BLaER1 (cell line): ENCODE measurements at regions not wholly inside any gene's neighbourhood (a gene's known extent, or its start where the extent isn't known, plus 50 kb on each side); places are given as distances from the start of the nearest gene placed in this dataset.
"Not testable (repeated sequence)": the region's sequence is repeated elsewhere in the genome, so short reads cannot be mapped to it uniquely, and the experiment has no call there.

Experiments
- H3K27ac ChIP-seq: shearing (Covaris generic); formaldehyde crosslinking; 2 replicates; pipeline ENCODE4 v1.8.1; 2022
- H3K27me3 ChIP-seq: shearing (Covaris generic); formaldehyde crosslinking; 2 replicates; pipeline ENCODE4 v1.8.1; 2022
- H3K36me3 ChIP-seq: shearing (Covaris generic); formaldehyde crosslinking; 2 replicates; pipeline ENCODE4 v1.8.1; 2022
- H3K4me1 ChIP-seq: shearing (Covaris generic); formaldehyde crosslinking; 2 replicates; pipeline ENCODE4 v1.8.1; 2022
- H3K4me2 ChIP-seq: shearing (Covaris generic); formaldehyde crosslinking; 2 replicates; pipeline ENCODE4 v1.8.1; 2022
- H3K4me3 ChIP-seq: shearing (Covaris generic); formaldehyde crosslinking; 2 replicates; pipeline ENCODE4 v1.8.1; 2022
- H3K9ac ChIP-seq: shearing (Covaris generic); formaldehyde crosslinking; 2 replicates; pipeline ENCODE4 v1.8.1; 2022
- H3K9me3 ChIP-seq: shearing (Covaris generic); formaldehyde crosslinking; 2 replicates; pipeline ENCODE4 v1.8.1; 2022
- H4K20me1 ChIP-seq: shearing (Covaris generic); formaldehyde crosslinking; 2 replicates; pipeline ENCODE4 v1.8.1; 2022
- Cebpa-rat ChIP-seq: shearing (Covaris generic); IDR thresholded peaks from 2 replicates; pipeline ENCODE4 v1.8.1; 2022

DNA sequence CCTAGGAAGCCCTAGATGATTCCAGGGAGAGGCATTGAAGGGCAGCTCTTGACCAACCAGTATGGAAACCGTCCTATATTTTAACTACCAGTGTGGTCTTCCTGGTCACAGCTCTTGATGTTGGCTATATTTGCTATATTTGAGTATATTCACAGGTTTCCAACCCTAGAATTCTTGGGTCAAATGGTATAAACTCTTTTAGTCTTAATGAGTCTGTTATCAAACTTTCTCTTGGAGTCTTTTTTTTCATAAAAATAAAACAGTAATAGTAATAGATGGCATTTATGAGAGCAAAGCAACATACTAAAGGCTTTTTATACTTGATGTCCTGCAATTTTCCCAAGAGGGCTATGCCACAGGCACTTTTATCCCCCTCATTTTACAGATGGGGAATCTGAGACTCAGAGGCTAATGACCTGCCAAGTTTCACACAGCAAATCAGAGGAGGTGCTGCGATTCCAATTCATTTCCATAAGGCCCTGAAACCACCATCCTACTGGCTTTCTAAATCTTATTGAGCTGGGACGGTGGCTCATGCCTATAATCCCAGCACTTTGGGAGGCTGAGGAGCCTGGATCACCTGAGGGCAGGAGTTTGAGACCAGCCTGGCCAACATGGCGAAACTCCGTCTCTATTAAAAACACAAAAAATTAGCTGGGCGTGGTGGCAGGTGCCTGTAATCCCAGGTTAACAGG is 217.2 kb upstream of the ZNF217 start:
- no peak for TF ChIP-seq Cebpa-rat
- Histone ChIP-seq H3K36me3 (no peaks in the 10 kb centered on the region), H3K4me3 (no peak overlapping the region), H3K27ac (no peak overlapping the region), H3K9me3 (no peaks in the 10 kb centered on the region), H3K27me3 (no peaks in the 10 kb centered on the region), H4K20me1 (no peaks in the 10 kb centered on the region), H3K9ac (no peak overlapping the region), H3K4me2 (no peak overlapping the region), H3K4me1 (no peaks in the 10 kb centered on the region)

GRCh38 chr20:53809728-53810365 is 216.2 kb upstream of the ZNF217 start:
- Histone ChIP-seq H3K4me3 (no peak overlapping the region), H3K27ac (no peak overlapping the region), H3K4me2 (no peak overlapping the region), H4K20me1 (no peaks in the 10 kb centered on the region), H3K9me3 (no peaks in the 10 kb centered on the region), H3K27me3 (no peaks in the 10 kb centered on the region), H3K4me1 (no peaks in the 10 kb centered on the region), H3K9ac (no peak overlapping the region), H3K36me3 (no peaks in the 10 kb centered on the region)
- no peak for TF ChIP-seq Cebpa-rat

DNA sequence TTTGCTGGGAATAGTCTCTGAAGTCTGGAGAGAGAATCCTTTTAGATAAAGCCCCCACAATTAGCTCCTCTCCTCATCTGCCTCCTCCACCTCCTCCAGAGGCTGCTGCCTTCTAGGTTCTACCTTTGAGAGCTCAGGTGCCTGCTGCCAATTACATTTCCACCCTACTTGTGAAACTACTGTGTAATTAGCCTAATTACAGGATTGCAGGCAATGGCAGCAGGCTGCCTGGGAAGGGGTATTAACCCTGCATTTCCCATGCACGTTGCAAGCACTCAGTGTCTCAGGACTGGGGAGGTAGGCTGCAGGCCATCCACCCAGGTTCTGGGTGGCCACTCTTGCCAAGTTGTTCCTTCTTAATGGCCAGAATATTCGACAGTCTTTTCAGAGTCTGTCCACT is 215.6 kb upstream of the ZNF217 start:
- H3K27ac ChIP-seq = no peak overlapping the region
- H3K4me3 ChIP-seq = no peak overlapping the region
- H3K27me3 ChIP-seq = no peaks in the 10 kb centered on the region
- H4K20me1 ChIP-seq = no peaks in the 10 kb centered on the region
- TF ChIP-seq Cebpa-rat = no peak
- H3K36me3 ChIP-seq = no peaks in the 10 kb centered on the region
- H3K4me2 ChIP-seq = no peak overlapping the region
- H3K4me1 ChIP-seq = no peaks in the 10 kb centered on the region
- no peak overlapping the region for H3K9ac ChIP-seq
- no peaks in the 10 kb centered on the region for H3K9me3 ChIP-seq

DNA sequence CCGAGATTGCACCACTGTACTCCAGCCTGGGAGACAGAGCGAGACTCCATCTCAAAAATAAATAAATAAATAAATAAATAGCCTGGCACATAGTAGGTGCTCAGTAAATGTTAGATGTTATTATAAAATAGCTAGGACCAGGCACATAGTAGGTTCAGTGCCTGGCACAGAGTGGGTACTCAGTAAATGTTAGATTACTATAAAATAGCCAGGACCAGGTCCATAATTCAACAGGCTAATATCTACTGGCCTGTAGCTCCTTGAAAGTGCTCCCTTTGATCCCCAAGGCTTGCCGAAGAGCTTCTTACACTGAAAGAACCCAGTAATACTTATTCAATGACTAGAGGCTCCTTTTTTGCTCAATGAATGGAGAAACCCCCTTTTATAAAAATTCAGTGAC is 215.1 kb upstream of the ZNF217 start:
- TF ChIP-seq Cebpa-rat = no peak
- no peaks in the 10 kb centered on the region for H4K20me1 ChIP-seq
- no peak overlapping the region for H3K4me3 ChIP-seq
- H3K27ac ChIP-seq = no peak overlapping the region
- no peaks in the 10 kb centered on the region for H3K4me1 ChIP-seq
- H3K9ac ChIP-seq = no peak overlapping the region
- no peak overlapping the region for H3K4me2 ChIP-seq
- no peaks in the 10 kb centered on the region for H3K9me3 ChIP-seq
- H3K36me3 ChIP-seq = no peaks in the 10 kb centered on the region
- no peaks in the 10 kb centered on the region for H3K27me3 ChIP-seq

DNA sequence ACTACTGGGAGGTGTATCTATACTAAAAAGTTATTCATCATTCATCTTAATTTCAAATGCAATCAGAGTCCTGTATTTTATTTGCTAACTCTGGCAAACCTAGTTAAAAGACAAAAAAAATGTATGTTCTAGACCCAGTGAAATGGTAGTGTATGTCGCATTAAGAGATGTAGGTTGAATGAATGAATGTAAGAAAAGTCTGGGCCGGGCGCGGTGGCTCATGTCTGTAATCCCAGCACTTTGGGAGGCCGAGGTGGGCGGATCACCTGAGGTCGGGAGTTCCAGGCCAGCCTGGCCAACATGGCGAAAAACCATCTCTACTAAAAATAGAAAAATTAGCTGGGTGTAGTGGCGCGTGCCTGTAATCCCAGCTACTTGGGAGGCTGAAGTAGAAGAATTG is 214.7 kb upstream of the ZNF217 start:
- H3K4me3 ChIP-seq = not testable (repeated sequence)

DNA sequence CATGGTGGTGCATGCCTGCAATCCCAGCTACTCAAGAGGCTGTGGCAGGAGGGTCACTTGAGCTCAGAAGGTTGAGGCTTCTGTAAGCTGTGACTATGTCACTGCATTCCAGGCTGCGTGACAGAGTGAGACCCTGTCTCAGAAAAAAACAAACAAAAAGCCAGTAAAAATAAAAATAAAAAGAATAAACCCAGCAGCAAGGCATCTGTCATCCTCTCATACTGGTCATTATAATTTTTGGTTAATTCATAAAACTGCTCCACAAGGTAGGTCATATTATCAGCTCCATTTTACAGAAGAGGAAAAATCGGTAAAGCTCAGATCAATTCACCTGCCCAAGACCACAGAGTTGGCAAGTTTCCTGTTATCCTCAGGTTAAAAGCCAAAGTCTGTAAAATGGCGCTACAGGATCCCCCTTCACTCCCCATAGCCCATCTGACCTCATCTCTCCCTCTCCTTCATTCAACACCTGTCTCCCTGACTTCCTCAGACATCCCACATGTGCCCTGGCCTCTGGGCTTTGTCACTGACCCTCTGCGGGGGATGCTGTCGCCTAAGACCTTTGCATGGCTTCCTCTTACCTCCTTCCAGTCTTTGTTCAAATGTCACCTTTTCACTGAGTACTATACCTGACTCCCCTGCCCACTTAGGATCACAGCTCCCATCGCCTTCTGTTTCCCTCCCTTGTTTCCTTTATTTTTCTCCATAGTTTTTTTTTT is 213.2 kb upstream of the ZNF217 start:
- Histone ChIP-seq H3K36me3 (no peaks in the 10 kb centered on the region), H3K27ac (no peak overlapping the region), H3K4me3 (no peak overlapping the region), H3K9me3 (no peaks in the 10 kb centered on the region), H4K20me1 (no peaks in the 10 kb centered on the region), H3K4me2 (no peak overlapping the region), H3K4me1 (no peaks in the 10 kb centered on the region), H3K27me3 (no peaks in the 10 kb centered on the region), H3K9ac (no peak overlapping the region)
- no peak for TF ChIP-seq Cebpa-rat

More for the DNA sequence above, 214.7 kb upstream of the ZNF217 start:
- not testable (repeated sequence) for H3K9me3 ChIP-seq, H3K4me2 ChIP-seq, H3K27me3 ChIP-seq, H3K36me3 ChIP-seq, H3K27ac ChIP-seq, H3K4me1 ChIP-seq, H4K20me1 ChIP-seq, H3K9ac ChIP-seq

GRCh38 chr20:53805895-53806384 is 212.3 kb upstream of the ZNF217 start:
- H3K9ac ChIP-seq = no peak overlapping the region
- H3K27me3 ChIP-seq = no peaks in the 10 kb centered on the region
- no peak overlapping the region for H3K27ac ChIP-seq
- no peaks in the 10 kb centered on the region for H4K20me1 ChIP-seq
- H3K4me1 ChIP-seq = no peaks in the 10 kb centered on the region
- no peaks in the 10 kb centered on the region for H3K9me3 ChIP-seq
- H3K4me3 ChIP-seq = no peak overlapping the region
- no peaks in the 10 kb centered on the region for H3K36me3 ChIP-seq
- H3K4me2 ChIP-seq = no peak overlapping the region
- TF ChIP-seq Cebpa-rat = no peak

DNA sequence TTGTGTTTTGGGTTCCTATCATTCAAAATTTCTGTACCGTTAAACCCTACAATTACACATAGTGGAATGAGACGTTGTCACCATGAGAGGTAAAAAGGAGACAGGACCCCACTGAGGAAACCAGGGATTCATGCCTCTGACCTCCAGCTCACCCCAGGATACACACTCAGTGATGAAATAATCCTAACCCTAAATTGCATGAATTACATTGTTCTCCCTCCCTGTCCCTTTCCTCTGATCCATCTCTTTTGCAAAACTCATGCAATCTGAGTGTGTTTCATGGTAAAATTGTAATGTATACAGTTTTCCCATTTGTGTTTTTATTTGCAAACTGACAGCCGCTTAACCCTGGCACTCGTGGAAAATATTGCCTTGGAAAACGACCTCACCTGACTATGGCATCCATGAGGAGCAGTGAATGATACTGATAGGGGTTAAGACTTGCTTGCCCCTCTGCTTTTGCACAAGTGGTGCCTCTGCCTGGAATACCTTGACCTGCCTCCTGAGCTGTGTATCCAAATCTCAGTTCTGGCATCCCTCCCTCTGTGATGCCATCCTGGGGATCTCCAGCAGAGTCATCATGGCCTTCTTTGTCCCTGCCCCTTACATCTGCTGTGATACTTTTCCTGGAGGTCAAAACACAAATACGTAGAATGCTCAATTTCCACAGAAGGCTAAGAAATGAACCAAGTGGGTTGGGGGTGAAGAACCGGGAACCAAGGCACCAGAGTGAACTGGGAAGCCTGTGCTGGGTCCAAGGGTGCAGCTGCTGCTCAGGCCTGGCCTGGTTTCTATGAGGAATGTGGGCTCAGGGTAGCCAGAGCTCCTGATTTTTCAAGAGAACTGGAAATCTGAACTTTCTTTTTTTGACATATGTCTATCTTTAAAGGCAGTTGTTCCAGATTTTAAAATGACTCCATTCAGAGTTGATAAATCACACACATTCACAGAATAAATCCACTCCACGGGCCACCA is 211.6 kb upstream of the ZNF217 start:
- no peak overlapping the region for H3K4me2 ChIP-seq

DNA sequence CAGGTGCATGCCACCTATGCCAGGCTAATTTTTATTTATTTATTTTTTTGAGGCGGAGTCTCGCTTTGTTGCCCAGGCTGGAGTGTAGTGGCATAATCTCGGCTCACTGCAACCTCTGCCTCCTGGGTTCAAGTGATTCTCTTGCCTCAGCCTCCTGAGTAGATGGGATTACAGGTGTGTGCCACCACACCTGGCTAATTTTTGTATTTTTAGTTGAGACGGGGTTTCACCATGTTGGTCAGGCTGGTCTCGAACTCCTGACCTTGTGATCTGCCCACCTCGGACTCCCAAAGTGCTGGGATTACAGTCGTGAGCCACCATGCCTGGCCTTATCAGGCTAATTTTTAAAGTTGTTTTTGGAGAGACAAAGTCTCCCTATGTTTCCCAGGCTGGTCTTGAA is 210.7 kb upstream of the ZNF217 start:
- not testable (repeated sequence) for H3K9me3 ChIP-seq, H3K4me1 ChIP-seq, H4K20me1 ChIP-seq, H3K27ac ChIP-seq, H3K9ac ChIP-seq, H3K4me2 ChIP-seq, H3K36me3 ChIP-seq, H3K27me3 ChIP-seq, H3K4me3 ChIP-seq

More for the DNA sequence above, 211.6 kb upstream of the ZNF217 start:
- Histone ChIP-seq H3K27ac (no peak overlapping the region), H3K4me1 (no peaks in the 10 kb centered on the region), H3K36me3 (no peaks in the 10 kb centered on the region), H4K20me1 (no peaks in the 10 kb centered on the region), H3K9me3 (no peaks in the 10 kb centered on the region), H3K9ac (no peak overlapping the region), H3K4me3 (no peak overlapping the region), H3K27me3 (no peaks in the 10 kb centered on the region)
- TF ChIP-seq Cebpa-rat = no peak
